Coronary artery (tissue), 2 donors: ENCODE measurements at regions not wholly inside any gene's neighbourhood (a gene's known extent, or its start where the extent isn't known, plus 50 kb on each side); places are given as distances from the start of the nearest gene placed in this dataset.

ENCODE experiments used
- DNase-seq: peaks from one replicate; pipeline ENCODE4 v3.0.0-alpha.2; 2017; ENCODE audit warnings: low spot score
- H3K27ac ChIP-seq, 2 donors: fragments of 200-600 bp; sonication (generic); one replicate each; pipeline ENCODE4 v1.5.1; 2016 to 2019
- H3K4me3 ChIP-seq: fragments of 200-600 bp; sonication (generic); 2 replicates; pipeline ENCODE4 v1.5.1; 2016; ENCODE audit warnings: mild to moderate bottlenecking, moderate library complexity
- CTCF ChIP-seq: fragments of 200-600 bp; sonication (generic); IDR thresholded peaks from one replicate; pipeline ENCODE4 v1.5.1; 2019; ENCODE audit warnings: antibody characterized with exemption

DNA sequence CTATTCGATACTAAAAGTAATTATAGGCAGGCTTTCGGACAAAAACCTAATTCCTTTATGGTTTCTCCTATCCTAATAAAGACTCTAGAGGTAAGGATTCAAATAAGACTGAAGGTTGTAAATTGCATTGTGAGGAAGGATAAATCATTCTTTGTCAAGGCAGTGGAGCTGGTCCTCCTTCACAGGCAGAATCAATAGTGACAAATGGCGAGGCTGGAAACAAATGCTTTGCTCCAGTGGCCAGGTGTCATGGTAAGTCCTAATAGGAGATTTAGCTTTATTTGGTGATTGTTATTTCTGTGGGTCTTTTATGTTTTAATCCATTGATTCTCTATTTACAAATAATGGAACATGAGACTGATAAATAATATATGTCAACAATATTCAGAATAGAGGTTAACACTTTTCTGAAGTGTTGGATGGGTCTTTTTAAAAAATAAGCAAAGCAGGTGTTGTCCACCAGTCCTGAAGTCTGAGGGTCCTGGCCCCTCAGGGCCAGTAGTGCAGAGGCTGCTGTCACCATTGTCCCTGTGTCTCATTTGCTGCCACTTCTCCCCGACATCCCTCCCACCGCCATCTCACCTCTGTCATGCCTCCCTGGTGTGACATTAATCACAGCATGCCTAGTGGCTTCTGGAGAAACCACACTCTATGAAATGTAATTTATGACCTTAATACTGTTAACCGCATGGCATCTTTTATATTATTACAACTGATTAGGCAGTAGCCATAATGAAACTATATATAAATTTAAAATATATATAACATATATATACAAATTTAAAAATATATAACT lies 120.9 kb upstream of the MAGI3 start:
- no peak overlapping the region for H3K4me3 ChIP-seq
- no peak for DNase-seq

GRCh38 chr1:113271039-113271438 lies 119.3 kb upstream of the MAGI3 start:
- no peak overlapping the region for H3K4me3 ChIP-seq
- no peak for DNase-seq
- TF ChIP-seq CTCF: no peak
- no peak overlapping the region for H3K27ac ChIP-seq

More for the DNA sequence above, 120.9 kb upstream of the MAGI3 start:
- H3K27ac ChIP-seq: no peak overlapping the region
- TF ChIP-seq CTCF: no peak

DNA sequence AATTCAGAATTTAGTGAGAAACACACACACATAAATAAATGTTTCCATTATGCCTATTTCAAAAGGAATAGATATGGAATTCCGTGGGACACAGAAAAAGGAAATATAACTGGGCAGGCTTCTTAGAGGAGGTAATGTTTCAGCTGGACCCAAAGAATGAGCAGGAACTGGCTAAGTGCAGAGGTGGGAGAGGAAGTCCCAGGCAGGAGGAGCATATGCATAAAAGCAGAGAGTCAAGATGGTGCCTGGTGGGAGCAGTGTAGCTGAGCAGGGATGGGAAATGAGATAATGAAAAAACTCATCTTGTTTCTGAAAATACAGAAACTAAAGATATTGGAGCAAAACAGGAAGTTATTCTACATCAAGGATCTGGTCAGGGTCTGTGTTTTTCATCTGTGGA lies 115.2 kb upstream of the MAGI3 start:
- no peak overlapping the region for H3K27ac ChIP-seq
- no peak overlapping the region for H3K4me3 ChIP-seq
- TF ChIP-seq CTCF: no peak
- no peak for DNase-seq

- Histone ChIP-seq H3K27ac (no peak overlapping the region), H3K4me3 (no peak overlapping the region)
- no peak for DNase-seq
- TF ChIP-seq CTCF: no peak
Measured at GRCh38 chr1:113275691-113276090, 114.6 kb upstream of the MAGI3 start.

DNA sequence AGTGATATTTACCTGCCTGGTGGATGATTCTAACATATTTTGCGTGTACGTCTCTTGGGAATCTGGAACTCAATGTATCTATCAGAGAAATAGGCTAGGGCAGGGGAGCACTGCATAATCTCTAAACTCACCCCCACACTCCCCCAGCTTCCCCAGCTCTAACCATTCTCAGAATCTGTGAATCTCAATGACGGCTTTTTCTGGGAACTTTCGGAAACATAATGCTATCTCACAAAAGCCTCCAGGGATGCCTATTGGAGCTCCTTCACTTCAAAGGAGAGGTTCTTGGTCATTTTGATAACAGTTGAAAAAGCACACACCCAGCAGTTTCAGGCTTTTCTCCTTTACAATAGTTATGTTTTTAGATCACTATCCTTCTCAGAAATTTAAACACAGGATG lies 113.8 kb upstream of the MAGI3 start:
- H3K4me3 ChIP-seq: no peak overlapping the region

DNA sequence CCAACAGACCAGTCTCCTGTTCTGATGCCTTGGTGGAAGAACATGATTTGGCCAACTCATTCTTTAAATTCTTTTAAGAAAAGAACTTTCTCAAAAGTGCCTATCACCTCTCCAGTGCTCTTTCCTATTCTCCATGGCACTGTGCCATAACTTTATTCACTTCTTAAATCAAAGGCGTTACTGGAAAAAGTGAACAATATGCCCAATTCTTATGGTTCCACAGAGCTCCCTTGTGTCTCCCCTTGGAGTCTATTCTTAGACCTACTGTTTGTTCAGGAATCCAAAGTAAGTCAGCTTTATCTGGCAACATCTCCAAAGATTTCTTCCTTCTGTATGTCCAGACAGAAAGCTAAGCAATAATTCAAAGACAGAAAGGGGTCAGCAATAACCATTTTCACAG lies 111.9 kb upstream of the MAGI3 start:
- no peak for TF ChIP-seq CTCF
- Histone ChIP-seq H3K27ac (no peak overlapping the region), H3K4me3 (no peak overlapping the region)
- no peak for DNase-seq

More for the DNA sequence above, 113.8 kb upstream of the MAGI3 start:
- no peak overlapping the region for H3K27ac ChIP-seq
- TF ChIP-seq CTCF: no peak
- DNase-seq: no peak

- DNase-seq: no peak
- no peak overlapping the region for H3K4me3 ChIP-seq
- no peak overlapping the region for H3K27ac ChIP-seq
- TF ChIP-seq CTCF: no peak
Measured at GRCh38 chr1:113278777-113279176, 111.5 kb upstream of the MAGI3 start.
